ENCODE measurements at regions not wholly inside any gene's neighbourhood (a gene's known extent, or its start where the extent isn't known, plus 50 kb on each side); places are given as distances from the start of the nearest gene placed in this dataset.
"Not testable (repeated sequence)": the region's sequence is repeated elsewhere in the genome, so short reads cannot be mapped to it uniquely, and the experiment has no call there.

GRCh38 chr16:18135024-18135423, 201.5 kb downstream of the NPIPA8 start:
- H3K27ac ChIP-seq; H3K27me3 ChIP-seq; H3K4me1 ChIP-seq; DNase-seq; H3K4me3 ChIP-seq; intact Hi-C loops (cut with DNase I; ENCODE audit: low total_unique reads); H3K36me3 ChIP-seq; H3K9me3 ChIP-seq: not testable (repeated sequence)

- H3K9me3 ChIP-seq; H3K4me3 ChIP-seq; H3K36me3 ChIP-seq; intact Hi-C loops (cut with DNase I; ENCODE audit: low total_unique reads); DNase-seq; H3K27me3 ChIP-seq; H3K4me1 ChIP-seq; H3K27ac ChIP-seq: not testable (repeated sequence)
- peak in 2 of 4 experiments; percentile 26 to 33 for TF ChIP-seq CTCF (IDR thresholded peaks at IDR 0.05)
Observed at GRCh38 chr16:18131587-18131986, 204.9 kb downstream of the NPIPA8 start.

- H3K36me3 ChIP-seq; H3K27ac ChIP-seq; H3K4me1 ChIP-seq; H3K4me3 ChIP-seq; H3K27me3 ChIP-seq; DNase-seq; H3K9me3 ChIP-seq; intact Hi-C loops (cut with DNase I; ENCODE audit: low total_unique reads): not testable (repeated sequence)
Observed at GRCh38 chr16:18130478-18131120, 205.9 kb downstream of the NPIPA8 start.

DNA sequence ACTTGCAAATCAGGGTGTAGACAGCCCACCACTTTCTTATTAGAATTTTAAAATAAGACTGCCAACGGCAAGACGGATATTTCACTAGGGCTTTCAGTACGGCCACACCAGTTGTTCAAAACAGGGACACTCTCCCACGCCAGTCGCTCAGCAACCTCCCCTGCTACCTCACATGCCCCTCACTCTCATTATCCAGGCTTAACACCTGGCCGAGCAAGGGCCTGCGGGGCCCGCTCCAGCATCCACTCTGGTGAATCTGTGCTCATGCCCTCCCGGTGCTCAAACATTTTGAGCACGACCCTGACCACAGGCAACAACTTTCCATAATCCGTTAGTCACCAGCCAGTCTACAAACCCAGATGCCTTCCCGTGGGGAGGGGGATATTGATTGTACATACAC, 209.5 kb downstream of the NPIPA8 start:
- H3K36me3 ChIP-seq; H3K9me3 ChIP-seq; intact Hi-C loops (cut with DNase I; ENCODE audit: low total_unique reads); H3K27me3 ChIP-seq; H3K4me1 ChIP-seq; H3K27ac ChIP-seq; H3K4me3 ChIP-seq; DNase-seq: not testable (repeated sequence)

DNA sequence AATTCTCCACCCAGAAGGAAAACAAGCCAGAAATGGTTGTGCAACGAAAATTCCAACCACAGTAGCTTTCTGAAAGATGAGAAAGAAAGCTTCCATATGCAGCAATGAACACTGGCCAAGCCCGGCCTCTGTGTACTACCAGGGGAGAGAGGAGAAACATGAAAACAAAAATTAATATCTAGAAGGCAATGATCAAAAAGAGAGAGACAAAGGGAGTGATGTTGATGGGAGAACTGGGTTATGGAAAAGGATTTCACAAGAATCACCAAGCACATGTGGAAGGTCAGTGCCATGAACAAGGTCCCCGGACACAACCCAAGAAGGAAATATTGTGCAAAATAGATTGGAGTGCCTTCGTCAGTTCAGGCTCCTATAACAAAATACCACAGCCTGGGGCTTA, 217.4 kb downstream of the NPIPA8 start:
- H3K36me3 ChIP-seq; H3K4me1 ChIP-seq; DNase-seq; intact Hi-C loops (cut with DNase I; ENCODE audit: low total_unique reads); H3K4me3 ChIP-seq; H3K9me3 ChIP-seq; H3K27ac ChIP-seq; H3K27me3 ChIP-seq: not testable (repeated sequence)

GRCh38 chr16:18118684-18119083, 217.9 kb downstream of the NPIPA8 start:
- H3K4me3 ChIP-seq; H3K9me3 ChIP-seq; H3K27me3 ChIP-seq; H3K4me1 ChIP-seq; H3K36me3 ChIP-seq; H3K27ac ChIP-seq; DNase-seq; intact Hi-C loops (cut with DNase I; ENCODE audit: low total_unique reads): not testable (repeated sequence)

DNA sequence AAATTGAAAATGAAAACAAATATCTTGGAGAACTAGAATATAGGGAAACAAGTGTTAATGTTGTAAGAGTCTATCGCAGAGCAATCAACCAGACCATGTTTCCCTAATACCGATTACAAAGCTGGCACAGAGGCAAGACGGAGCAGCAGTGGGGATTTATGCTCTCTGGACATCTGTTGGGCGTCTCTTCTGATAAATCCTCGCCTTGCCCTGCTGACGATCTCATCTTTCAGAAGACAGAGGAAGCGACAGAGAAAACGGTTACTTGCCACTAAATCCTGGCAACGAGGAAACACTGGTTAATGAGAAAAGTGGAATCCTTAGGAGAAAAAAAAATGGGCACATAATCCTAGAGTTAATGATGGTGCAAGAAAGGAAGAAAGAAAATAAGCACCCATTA, 218.5 kb downstream of the NPIPA8 start:
- H3K4me3 ChIP-seq; H3K27ac ChIP-seq; intact Hi-C loops (cut with DNase I; ENCODE audit: low total_unique reads); H3K36me3 ChIP-seq; H3K27me3 ChIP-seq; H3K4me1 ChIP-seq; DNase-seq; H3K9me3 ChIP-seq: not testable (repeated sequence)

- H3K36me3 ChIP-seq; H3K4me1 ChIP-seq; H3K4me3 ChIP-seq; H3K27me3 ChIP-seq; intact Hi-C loops (cut with DNase I; ENCODE audit: low total_unique reads); DNase-seq; H3K27ac ChIP-seq; H3K9me3 ChIP-seq: not testable (repeated sequence)
Observed at GRCh38 chr16:18104412-18104811, 232.1 kb downstream of the NPIPA8 start.

DNA sequence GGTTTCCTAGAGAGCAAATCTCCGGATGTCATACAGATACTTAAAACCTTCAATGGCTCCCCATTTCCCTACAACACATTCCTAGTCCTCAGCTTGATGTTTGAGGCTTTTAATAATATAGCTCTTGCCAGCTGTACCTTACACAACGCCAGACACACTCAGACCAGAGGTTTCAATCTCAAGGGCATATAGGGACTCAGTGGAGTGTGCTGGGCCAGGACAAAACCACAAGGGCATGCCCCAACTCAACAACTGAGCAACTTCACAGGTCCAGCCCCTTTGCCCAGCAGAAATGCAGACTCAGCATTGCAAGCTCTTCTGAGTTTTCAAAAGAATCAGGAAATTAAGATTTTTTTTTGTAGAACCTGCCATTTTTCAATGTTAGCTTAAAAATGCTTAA, 235.5 kb downstream of the NPIPA8 start:
- H3K27ac ChIP-seq; H3K27me3 ChIP-seq; intact Hi-C loops (cut with DNase I; ENCODE audit: low total_unique reads); H3K36me3 ChIP-seq; H3K4me3 ChIP-seq; DNase-seq; H3K9me3 ChIP-seq; H3K4me1 ChIP-seq: not testable (repeated sequence)

DNA sequence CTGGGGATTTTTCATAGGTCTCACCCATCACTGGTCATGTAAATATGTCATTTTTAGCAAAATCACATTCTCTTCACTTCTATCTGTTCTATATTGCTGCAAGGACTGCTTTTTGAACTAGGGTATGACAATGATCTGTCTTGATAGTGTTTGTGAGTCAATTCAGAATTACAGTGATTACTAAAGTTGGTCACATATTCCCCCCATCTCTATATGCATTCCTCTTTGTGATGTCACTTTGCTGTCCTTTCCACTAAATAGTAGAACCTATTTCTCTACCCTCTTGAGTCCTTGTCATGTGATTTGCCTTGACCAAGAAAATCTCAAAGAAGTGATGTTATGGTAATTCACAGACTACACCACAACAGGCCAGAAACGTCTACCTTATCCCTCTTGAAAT, 243.9 kb downstream of the NPIPA8 start:
- H3K27ac ChIP-seq = not testable (repeated sequence)

GRCh38 chr16:18080658-18081363, 255.7 kb downstream of the NPIPA8 start:
- H3K9me3 ChIP-seq; H3K36me3 ChIP-seq; H3K4me3 ChIP-seq; H3K27me3 ChIP-seq; H3K4me1 ChIP-seq; intact Hi-C loops (cut with DNase I; ENCODE audit: low total_unique reads); H3K27ac ChIP-seq; DNase-seq: not testable (repeated sequence)

More for the DNA sequence above, 243.9 kb downstream of the NPIPA8 start:
- H3K27me3 ChIP-seq; DNase-seq; H3K4me3 ChIP-seq; H3K9me3 ChIP-seq; H3K36me3 ChIP-seq; H3K4me1 ChIP-seq; intact Hi-C loops (cut with DNase I; ENCODE audit: low total_unique reads): not testable (repeated sequence)

GRCh38 chr16:18077910-18078309, 258.6 kb downstream of the NPIPA8 start:
- H3K9me3 ChIP-seq; DNase-seq; H3K27ac ChIP-seq; H3K4me3 ChIP-seq; H3K27me3 ChIP-seq; intact Hi-C loops (cut with DNase I; ENCODE audit: low total_unique reads); H3K36me3 ChIP-seq; H3K4me1 ChIP-seq: not testable (repeated sequence)
